Aorta (tissue), 5 donors: ENCODE measurements at regions not wholly inside any gene's neighbourhood (a gene's known extent, or its start where the extent isn't known, plus 50 kb on each side); places are given as distances from the start of the nearest gene placed in this dataset.

Source experiments
- ATAC-seq: fragments of 200-7000 bp; cut with Tn5 transposase; one replicate; pipeline ENCODE4 v1.9.1; 2022; ENCODE audit warnings: moderate library complexity; ENCODE audit not compliant: low FRiP score
- DNase-seq, 2 donors: peaks; one replicate each; pipeline ENCODE4 v3.0.0-alpha.2; 2020
- H3K27ac ChIP-seq, 2 donors: one replicate each; pipeline ENCODE4 v1.5.1; 2013; ENCODE audit warnings: low read length in 2 of 2, mild to moderate bottlenecking in 2 of 2, moderate library complexity in 2 of 2, control low read depth in 1 of 2, inconsistent platforms in 1 of 2, low read depth in 1 of 2
- H3K27me3 ChIP-seq, 2 donors: one replicate each; pipeline ENCODE4 v1.6.1; 2013; ENCODE audit warnings: control low read depth in 1 of 2, low read length in 1 of 2, mild to moderate bottlenecking in 1 of 2, moderate library complexity in 1 of 2; ENCODE audit not compliant: insufficient read depth in 2 of 2, control insufficient read depth in 1 of 2
- H3K36me3 ChIP-seq, 2 donors: one replicate each; pipeline ENCODE4 v1.6.1; 2013; ENCODE audit warnings: control low read depth in 1 of 2, low read length in 1 of 2, mild to moderate bottlenecking in 1 of 2; ENCODE audit not compliant: insufficient read depth in 2 of 2, control insufficient read depth in 1 of 2
- H3K4me1 ChIP-seq, 2 donors: one replicate each; pipeline ENCODE4 v1.6.1; 2013; ENCODE audit warnings: low read length in 2 of 2, control low read depth in 1 of 2, mild to moderate bottlenecking in 1 of 2, moderate library complexity in 1 of 2; ENCODE audit not compliant: insufficient read depth in 2 of 2, control insufficient read depth in 1 of 2
- H3K4me3 ChIP-seq, 2 donors: one replicate each; pipeline ENCODE4 v1.5.1; 2013; ENCODE audit warnings: low read length in 2 of 2, control low read depth in 1 of 2, mild to moderate bottlenecking in 1 of 2
- H3K9me3 ChIP-seq: one replicate; pipeline ENCODE4 v1.6.1; 2013; ENCODE audit warnings: mild to moderate bottlenecking, low read length; ENCODE audit not compliant: control insufficient read depth
- WGBS, 2 donors: extraction: QIAGEN DNeasy Blood & Tissue Kit; methylation state at CpG; one replicate each; pipeline ENCODE4 v1.1.7; 2013; 5-methylcytosine and 5-hydroxymethylcytosine counted together
- intact Hi-C, 2 donors: fragments of 100-400 bp; cut with DNase I; formaldehyde crosslinking; loops; one replicate each; pipeline versions ENCODE4 v1.14.2 to v1.15.0; 2022
- donor health status: healthy with polysubstance abuse.
- donor health status: Bipolar disorder and iron deficiency.
- donor health status: DM: no; HTN: no; CAD: no.
- donor health status: DM: no; HTN: no; CAD: no.
- donor health status: DM: yes; HTN: yes; CAD: no.

DNA sequence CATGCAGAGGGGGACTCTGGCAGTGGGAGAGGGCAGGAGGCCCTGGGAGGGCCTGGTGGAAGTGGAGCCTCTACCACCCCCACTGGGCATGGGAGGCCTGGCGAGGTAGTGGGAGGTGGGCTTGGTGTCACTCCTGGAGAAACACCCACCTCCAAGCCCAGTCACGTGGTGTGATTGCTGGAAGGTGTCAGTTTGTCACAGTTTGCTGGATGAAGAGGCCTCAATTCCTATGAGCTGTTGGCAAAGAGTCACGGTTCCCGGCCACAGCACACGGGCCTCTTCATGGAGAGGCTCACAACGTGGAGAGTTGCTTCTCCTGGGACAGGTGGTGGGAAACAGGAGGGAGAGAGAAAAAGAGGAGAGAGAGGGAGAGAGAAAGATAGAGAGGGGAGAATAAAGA lies 684.1 kb upstream of the ARGLU1 start:
- 34 to 59% methylated on average over 6 of the region's 6 CpGs for WGBS, 2 donors
- intact Hi-C loops: no loop called here
- no peaks in the 10 kb centered on the region for H3K4me1 ChIP-seq

DNA sequence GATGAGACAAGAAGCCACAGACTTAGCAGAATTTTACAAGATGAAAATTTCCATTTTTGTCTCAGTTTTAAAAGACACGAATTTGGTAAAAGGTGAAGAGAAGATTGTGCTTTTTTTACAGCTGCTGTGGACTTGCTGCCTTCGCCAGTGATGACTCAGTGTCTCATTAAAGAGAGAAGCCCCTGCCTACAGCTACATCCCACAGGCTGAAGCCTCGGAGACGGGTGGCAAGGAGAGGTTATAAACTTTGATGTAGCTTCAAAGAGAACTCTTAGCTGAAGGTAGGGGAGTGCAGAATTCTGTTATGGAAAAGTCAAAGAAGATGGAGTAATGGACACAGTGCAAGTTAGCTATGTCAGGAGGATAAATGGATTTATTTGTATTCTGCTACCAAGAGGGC lies 683.4 kb upstream of the ARGLU1 start:
- no peaks in the 10 kb centered on the region for H3K27me3 ChIP-seq
- intact Hi-C loops: no loop called here
- H3K36me3 ChIP-seq: no peaks in the 10 kb centered on the region
- no peak for DNase-seq
- H3K4me1 ChIP-seq: no peaks in the 10 kb centered on the region
- 69 to 76% methylated on average over 4 of the region's 4 CpGs for WGBS, 2 donors
- no peak overlapping the region for H3K27ac ChIP-seq
- ATAC-seq: no peak
- no peaks in the 10 kb centered on the region for H3K9me3 ChIP-seq
- H3K4me3 ChIP-seq: no peak overlapping the region

More for the DNA sequence above, 684.1 kb upstream of the ARGLU1 start:
- no peak overlapping the region for H3K4me3 ChIP-seq
- no peaks in the 10 kb centered on the region for H3K27me3 ChIP-seq
- no peaks in the 10 kb centered on the region for H3K36me3 ChIP-seq
- H3K9me3 ChIP-seq: no peaks in the 10 kb centered on the region
- no peak for DNase-seq
- no peak for ATAC-seq
- no peak overlapping the region for H3K27ac ChIP-seq

DNA sequence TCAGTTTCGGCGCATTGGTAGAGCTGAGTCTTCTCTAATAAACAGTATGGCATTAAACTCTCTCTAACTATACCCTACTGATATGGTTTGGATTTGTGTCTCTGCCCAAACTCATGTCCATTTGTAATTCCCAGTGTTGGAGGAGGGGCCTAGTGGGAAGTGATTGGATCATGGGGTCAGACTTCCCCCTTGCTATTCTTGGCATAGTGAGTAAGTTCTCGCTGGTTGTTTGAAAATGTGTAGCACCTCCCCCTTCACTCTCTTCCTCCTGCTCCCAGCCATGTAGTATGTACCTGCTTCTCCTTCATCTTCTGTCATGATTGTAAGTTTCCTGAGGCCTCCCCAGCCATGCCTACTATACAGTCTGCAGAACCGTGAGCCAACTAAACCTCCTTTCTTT lies 682.7 kb upstream of the ARGLU1 start:
- H3K4me1 ChIP-seq: no peaks in the 10 kb centered on the region
- no peak overlapping the region for H3K27ac ChIP-seq
- 62 to 64% methylated on average over 4 of the region's 4 CpGs for WGBS, 2 donors
- no peaks in the 10 kb centered on the region for H3K9me3 ChIP-seq
- H3K4me3 ChIP-seq: no peak overlapping the region
- H3K36me3 ChIP-seq: no peaks in the 10 kb centered on the region
- ATAC-seq (no peak), DNase-seq (no peak)
- intact Hi-C loops: no loop called here
- no peaks in the 10 kb centered on the region for H3K27me3 ChIP-seq

DNA sequence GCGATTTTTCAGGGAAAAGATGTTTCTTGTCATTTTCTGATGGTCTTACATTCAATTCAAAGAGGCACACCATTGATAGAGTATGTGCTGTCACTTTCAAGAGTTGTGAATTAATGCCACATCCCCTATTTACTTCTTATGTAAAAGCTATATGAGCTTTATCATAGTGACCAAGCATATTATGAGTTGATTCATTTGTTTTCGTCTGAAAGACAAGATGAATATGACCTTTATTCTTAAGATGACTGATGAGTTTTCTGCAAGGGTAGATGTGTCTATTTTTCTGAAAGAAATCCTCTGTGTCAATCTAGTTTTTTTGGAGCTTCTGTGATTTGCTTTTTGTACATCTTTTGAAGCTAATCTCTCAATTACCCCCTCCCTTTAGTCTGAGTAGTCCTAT lies 676.3 kb upstream of the ARGLU1 start:
- H3K36me3 ChIP-seq: no peaks in the 10 kb centered on the region
- intact Hi-C loops: no loop called here
- ATAC-seq: no peak
- H3K27me3 ChIP-seq: no peaks in the 10 kb centered on the region
- DNase-seq: no peak
- H3K4me1 ChIP-seq: no peaks in the 10 kb centered on the region
- H3K4me3 ChIP-seq: no peak overlapping the region
- WGBS, 2 donors: 75 to 78% methylated on average over 2 of the region's 2 CpGs
- H3K27ac ChIP-seq: no peak overlapping the region
- no peaks in the 10 kb centered on the region for H3K9me3 ChIP-seq

DNA sequence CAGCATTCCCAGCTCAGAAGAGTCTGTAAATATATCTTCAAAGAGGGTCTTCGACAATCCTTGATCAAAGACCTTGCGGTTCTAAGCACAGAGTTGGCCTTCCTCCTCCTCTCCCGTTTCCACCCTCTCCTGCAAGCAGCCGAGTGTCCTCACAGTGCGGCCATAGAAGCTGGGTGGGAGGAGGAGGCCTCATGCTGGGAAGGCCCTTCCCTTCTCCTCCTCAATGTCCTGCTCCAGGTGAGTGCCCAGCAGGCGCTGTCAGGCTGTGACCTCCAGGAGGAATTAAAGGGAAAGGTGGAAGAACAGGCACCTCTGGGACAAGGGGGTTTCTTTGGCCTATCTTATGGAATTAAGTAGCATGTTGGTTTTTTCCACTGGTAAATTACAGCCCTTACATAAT lies 674.2 kb upstream of the ARGLU1 start:
- no peaks in the 10 kb centered on the region for H3K9me3 ChIP-seq
- H3K4me1 ChIP-seq: no peaks in the 10 kb centered on the region
- H3K27me3 ChIP-seq: no peaks in the 10 kb centered on the region
- no peak overlapping the region for H3K27ac ChIP-seq
- ATAC-seq (no peak), DNase-seq (no peak)
- H3K4me3 ChIP-seq: no peak overlapping the region
- intact Hi-C loops: no loop called here
- no peaks in the 10 kb centered on the region for H3K36me3 ChIP-seq
- 56 to 62% methylated on average over 6 of the region's 6 CpGs for WGBS, 2 donors

DNA sequence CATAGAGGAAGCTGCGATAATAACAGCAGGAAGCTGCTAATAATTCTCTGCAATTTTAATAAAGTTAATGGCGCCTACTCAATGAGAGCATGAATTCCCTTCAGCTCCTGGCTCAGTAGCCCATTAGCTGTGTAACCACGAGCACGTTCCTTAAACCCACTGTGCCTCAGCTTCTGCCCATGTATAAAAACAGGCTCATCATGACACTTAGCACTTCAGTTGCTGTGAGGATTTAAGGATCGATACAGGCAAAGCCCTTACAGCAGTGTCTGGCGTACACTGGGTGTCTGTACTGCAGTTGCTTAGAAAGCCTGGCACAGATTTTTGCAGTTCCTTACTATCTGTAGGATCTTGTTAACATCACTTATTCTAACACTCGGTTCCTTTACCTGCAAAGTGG lies 673.4 kb upstream of the ARGLU1 start:
- Histone ChIP-seq H3K9me3 (no peaks in the 10 kb centered on the region), H3K36me3 (no peaks in the 10 kb centered on the region), H3K4me3 (no peak overlapping the region), H3K27ac (no peak overlapping the region), H3K27me3 (no peaks in the 10 kb centered on the region), H3K4me1 (no peaks in the 10 kb centered on the region)
- DNase-seq (no peak), ATAC-seq (no peak)
- WGBS, 2 donors: 84 to 87% methylated on average over 7 of the region's 7 CpGs
- intact Hi-C loops: no loop called here

DNA sequence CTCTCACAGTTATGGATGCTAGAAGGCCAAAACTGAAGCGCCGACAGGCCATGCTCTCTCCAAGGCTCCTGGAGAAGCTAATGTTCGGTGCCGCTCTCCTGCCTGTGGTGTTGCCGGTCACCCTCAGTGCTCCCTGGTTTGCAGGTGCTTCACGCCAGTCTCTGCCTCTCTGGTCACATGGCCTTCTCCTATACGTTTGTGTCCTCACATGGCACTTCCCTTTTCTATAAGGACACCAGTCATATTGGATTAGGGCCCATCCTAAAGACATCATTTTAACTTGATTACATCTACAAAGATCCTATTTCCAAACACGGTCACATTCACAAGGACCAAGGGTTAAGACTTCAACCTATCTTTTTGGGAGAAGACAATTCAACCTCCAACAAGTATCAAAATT lies 671.3 kb upstream of the ARGLU1 start:
- ATAC-seq (no peak), DNase-seq (no peak)
- WGBS, 2 donors: 69 to 87% methylated on average over 8 of the region's 8 CpGs
- H3K27ac ChIP-seq: no peak overlapping the region
- intact Hi-C loops: no loop called here
- H3K4me3 ChIP-seq: no peak overlapping the region
- no peaks in the 10 kb centered on the region for H3K9me3 ChIP-seq
- no peaks in the 10 kb centered on the region for H3K36me3 ChIP-seq
- no peaks in the 10 kb centered on the region for H3K27me3 ChIP-seq
- no peaks in the 10 kb centered on the region for H3K4me1 ChIP-seq

DNA sequence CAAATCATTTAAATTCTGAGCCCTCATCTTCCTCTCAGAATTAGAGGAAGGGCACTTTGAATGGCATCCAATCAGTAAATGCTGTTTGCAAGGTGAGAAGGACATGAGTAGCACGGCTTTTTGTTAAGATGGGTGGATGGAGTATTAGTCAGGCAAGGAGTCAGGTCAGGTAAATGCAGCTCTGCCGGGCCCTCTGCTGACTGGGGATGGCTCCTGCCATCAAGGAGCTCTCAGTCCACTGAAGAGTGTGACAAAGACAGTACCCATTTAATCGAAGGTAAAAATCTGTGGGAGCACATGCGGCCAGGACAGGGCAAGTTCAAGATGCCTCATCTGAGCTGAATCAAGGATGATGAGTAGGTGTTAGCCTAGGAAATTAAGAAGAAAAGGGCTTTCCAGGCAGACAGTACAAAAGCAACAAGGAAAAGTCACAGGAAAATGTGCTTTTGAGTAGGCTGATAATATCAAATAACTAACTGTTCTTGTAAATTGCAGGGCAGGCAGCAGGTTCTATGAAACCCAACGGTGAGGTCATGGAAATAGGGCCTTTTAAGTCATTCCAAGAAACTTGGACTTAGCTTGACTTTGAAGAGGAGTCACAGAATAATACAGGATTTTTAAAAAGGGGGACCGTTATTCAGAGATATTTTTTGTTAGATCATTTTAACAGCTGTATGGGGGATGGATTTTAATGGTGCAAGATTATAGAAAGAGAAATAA lies 670.5 kb upstream of the ARGLU1 start:
- Histone ChIP-seq H3K36me3 (no peaks in the 10 kb centered on the region), H3K27me3 (no peaks in the 10 kb centered on the region), H3K9me3 (no peaks in the 10 kb centered on the region), H3K4me3 (no peak overlapping the region), H3K4me1 (no peaks in the 10 kb centered on the region), H3K27ac (no peak overlapping the region)
- whole genome bisulfite sequencing, 2 donors: 75 to 77% methylated on average over 6 of the region's 6 CpGs
- DNase-seq: no peak
- no peak for ATAC-seq
- intact Hi-C loops: no loop called here

DNA sequence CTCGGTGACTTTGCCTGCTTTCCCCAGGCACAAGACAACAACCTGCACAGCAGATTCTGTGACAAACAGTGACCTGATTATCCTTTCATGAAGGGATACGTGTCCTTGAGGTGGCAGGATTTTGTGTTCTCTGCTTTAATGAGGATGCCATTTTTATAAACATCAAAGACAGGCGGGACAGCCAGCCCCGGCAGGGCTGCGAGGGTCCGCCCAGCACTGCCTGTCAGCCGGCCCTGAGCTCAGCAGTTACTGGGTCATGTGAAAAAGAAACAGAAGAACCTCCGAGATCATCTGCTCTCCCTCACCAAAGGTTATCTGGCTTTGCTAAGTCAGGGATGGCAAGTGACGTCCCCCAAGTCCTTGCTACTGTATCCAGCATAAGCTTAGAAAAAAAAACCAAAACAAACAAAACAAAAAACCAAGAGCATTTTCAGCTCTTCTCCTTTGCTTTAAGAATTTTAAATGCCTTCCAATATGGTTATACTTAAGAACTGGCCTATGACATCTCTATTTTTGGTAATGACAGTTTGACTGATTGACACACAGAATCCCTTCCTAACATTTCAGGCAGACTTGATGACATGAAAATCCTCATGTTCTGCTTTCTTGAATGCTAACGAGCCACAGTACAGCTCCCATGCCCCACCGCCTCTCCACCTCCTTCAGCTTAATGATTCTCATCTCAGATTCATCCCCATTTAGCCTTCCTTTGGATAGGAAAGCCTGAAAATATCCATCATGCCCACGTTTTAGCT lies 666.6 kb upstream of the ARGLU1 start:
- no peaks in the 10 kb centered on the region for H3K36me3 ChIP-seq
- no peaks in the 10 kb centered on the region for H3K9me3 ChIP-seq
- intact Hi-C loops: no loop called here
- no peaks in the 10 kb centered on the region for H3K27me3 ChIP-seq
- ATAC-seq (no peak), DNase-seq (no peak)
- WGBS, 2 donors: 29 to 30% methylated on average over 12 of the region's 12 CpGs
- H3K4me1 ChIP-seq: no peaks in the 10 kb centered on the region
- H3K4me3 ChIP-seq: no peak overlapping the region
- H3K27ac ChIP-seq: no peak overlapping the region
